ENCODE measurements at regions not wholly inside any gene's neighbourhood (a gene's known extent, or its start where the extent isn't known, plus 50 kb on each side); places are given as distances from the start of the nearest gene placed in this dataset.

DNA sequence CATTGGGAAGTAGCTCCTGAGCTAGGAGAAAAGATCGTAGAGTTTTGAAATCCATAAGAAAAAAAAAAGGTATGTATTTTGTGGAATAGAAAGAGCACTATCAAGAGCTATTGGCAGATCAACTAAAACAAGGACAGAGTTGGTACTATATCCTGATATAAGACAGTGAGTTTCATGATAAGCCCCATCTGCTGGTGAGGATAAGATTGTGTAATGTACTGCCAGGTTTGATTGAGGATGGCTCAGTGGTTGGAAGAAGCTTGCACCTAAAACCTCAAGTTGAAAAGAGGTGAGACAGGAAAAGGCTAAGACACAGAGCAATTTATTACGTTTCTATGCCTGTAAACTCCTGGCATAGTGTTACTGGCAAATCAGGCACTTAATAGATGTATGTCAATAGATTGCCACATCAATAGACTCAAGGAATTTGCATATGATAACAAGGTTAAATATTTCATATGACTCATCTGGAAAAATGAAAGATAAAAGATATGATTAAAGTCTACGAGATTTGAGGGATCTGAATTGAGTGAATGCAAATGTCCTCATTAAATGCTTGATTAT lies 525.6 kb downstream of the FLRT2 start:
- no peak overlapping the region for H3K27ac ChIP-seq
- no peaks in the 10 kb centered on the region for H3K27me3 ChIP-seq (ENCODE audit: insufficient read depth, low read depth)
- H3K9ac ChIP-seq, result no peak overlapping the region
- no peak overlapping the region for H3K4me2 ChIP-seq
- H4K20me1 ChIP-seq (ENCODE audit: insufficient read depth), result no peaks in the 10 kb centered on the region
- TF ChIP-seq, protein P1, sequence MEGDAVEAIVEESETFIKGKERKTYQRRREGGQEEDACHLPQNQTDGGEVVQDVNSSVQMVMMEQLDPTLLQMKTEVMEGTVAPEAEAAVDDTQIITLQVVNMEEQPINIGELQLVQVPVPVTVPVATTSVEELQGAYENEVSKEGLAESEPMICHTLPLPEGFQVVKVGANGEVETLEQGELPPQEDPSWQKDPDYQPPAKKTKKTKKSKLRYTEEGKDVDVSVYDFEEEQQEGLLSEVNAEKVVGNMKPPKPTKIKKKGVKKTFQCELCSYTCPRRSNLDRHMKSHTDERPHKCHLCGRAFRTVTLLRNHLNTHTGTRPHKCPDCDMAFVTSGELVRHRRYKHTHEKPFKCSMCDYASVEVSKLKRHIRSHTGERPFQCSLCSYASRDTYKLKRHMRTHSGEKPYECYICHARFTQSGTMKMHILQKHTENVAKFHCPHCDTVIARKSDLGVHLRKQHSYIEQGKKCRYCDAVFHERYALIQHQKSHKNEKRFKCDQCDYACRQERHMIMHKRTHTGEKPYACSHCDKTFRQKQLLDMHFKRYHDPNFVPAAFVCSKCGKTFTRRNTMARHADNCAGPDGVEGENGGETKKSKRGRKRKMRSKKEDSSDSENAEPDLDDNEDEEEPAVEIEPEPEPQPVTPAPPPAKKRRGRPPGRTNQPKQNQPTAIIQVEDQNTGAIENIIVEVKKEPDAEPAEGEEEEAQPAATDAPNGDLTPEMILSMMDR (conservative IDR thresholded peaks at IDR 0.05; ENCODE audit: low read depth, low read length), result no peak
- no peaks in the 10 kb centered on the region for H3K79me2 ChIP-seq (ENCODE audit: insufficient read depth, low read depth)
- H3K36me3 ChIP-seq (ENCODE audit: insufficient read depth), result no peaks in the 10 kb centered on the region
- peaks cover 43% of the 10 kb centered on the region for H3K4me1 ChIP-seq (ENCODE audit: low read depth, poor library complexity, severe bottlenecking)
- H3K4me3 ChIP-seq (IDR thresholded peaks at IDR 0.05; ENCODE audit: insufficient read depth, low read depth, low read length), result no peak overlapping the region
- H2AFZ ChIP-seq (ENCODE audit: low read depth), result no peak overlapping the region

DNA sequence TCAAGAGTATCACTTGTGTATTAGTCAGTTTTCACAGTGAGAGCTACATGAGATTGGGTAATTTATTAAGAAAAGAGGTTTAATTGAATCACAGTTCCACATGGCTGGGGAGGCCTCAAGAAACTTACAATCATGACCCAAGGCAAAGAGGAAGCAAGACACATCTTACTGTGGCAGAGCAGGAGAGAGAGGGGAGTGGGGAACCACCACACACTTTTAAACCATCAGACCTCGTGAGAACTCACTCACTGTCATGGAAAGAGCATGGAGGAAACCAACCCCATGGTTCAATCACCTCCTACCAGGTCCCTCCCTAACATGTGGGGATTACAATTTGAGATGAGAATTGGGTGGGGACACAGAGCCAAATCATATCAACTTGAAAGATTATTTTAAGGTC lies 522.9 kb downstream of the FLRT2 start:
- no peak overlapping the region for H2AFZ ChIP-seq (ENCODE audit: low read depth)
- H3K27me3 ChIP-seq (ENCODE audit: insufficient read depth, low read depth), result no peaks in the 10 kb centered on the region
- no peak overlapping the region for H3K27ac ChIP-seq
- no peak overlapping the region for H3K4me2 ChIP-seq
- TF ChIP-seq, protein P1 (conservative IDR thresholded peaks at IDR 0.05; ENCODE audit: low read depth, low read length), result no peak
- H3K36me3 ChIP-seq (ENCODE audit: insufficient read depth), result no peaks in the 10 kb centered on the region
- no peak overlapping the region for H3K9ac ChIP-seq
- H3K4me1 ChIP-seq (ENCODE audit: low read depth, poor library complexity, severe bottlenecking), result peaks cover 49% of the 10 kb centered on the region
- H3K4me3 ChIP-seq (IDR thresholded peaks at IDR 0.05; ENCODE audit: insufficient read depth, low read depth, low read length), result no peak overlapping the region
- H3K79me2 ChIP-seq (ENCODE audit: insufficient read depth, low read depth), result no peaks in the 10 kb centered on the region
- no peaks in the 10 kb centered on the region for H4K20me1 ChIP-seq (ENCODE audit: insufficient read depth)

DNA sequence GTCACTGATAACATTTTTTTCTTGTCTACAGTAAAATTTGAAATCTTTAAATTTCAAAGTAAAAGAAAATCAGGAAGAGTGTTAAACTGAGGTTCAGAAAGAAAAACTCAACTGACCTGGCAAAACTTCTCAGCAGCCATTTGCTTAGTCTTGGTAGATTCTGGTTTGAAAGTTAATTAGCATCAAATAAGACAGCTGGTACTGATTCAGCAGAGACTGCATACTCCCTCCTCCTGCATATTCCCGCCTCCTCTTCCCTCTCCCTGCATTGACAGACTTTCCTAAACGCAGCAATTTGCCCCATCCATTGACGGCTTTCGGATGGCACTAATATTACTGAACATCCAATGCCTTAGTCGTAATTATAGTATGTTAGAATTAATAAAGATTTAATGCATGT lies 520.8 kb downstream of the FLRT2 start:
- Histone ChIP-seq H3K9ac (no peak overlapping the region), H3K79me2 (ENCODE audit: insufficient read depth, low read depth) (no peaks in the 10 kb centered on the region), H3K27ac (peak overlapping the region; percentile 38; the same call in 1 of the 2 replicates), H3K27me3 (ENCODE audit: insufficient read depth, low read depth) (no peaks in the 10 kb centered on the region), H3K4me3 (IDR thresholded peaks at IDR 0.05; ENCODE audit: insufficient read depth, low read depth, low read length) (no peak overlapping the region), H3K4me2 (peak overlapping the region; percentile 36), H3K4me1 (ENCODE audit: low read depth, poor library complexity, severe bottlenecking) (peaks cover 43% of the 10 kb centered on the region), H4K20me1 (ENCODE audit: insufficient read depth) (no peaks in the 10 kb centered on the region), H3K36me3 (ENCODE audit: insufficient read depth) (no peaks in the 10 kb centered on the region), H2AFZ (ENCODE audit: low read depth) (no peak overlapping the region)
- TF ChIP-seq, protein P1 (conservative IDR thresholded peaks at IDR 0.05; ENCODE audit: low read depth, low read length), result no peak

DNA sequence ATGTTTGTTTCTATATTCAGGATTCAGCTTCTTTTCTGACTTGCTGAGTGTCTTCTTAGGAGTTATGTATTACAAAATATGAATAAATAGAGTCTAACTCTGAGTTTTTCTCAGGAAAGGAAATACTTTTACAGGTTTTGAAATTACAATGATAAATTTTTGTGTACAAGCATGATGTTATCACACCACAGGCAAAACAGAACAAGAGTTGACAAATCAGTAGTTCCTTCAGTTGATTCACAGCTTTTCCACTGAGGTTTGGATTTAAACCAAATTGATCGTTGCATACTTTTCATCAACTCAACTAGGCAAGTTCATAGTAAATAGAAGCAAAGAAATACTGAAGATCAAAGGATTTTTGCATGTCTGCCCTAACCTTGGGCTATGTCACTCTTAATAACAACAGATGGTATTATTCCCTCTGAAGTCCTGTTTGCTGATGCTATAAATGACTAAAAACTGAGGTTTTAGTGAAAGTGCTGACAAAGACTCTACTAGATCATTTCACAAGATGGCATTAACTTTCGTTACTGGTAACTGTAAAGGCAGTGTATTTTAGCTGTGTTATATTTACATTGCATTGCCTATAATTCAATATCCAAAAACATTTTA lies 520.2 kb downstream of the FLRT2 start:
- no peak overlapping the region for H2AFZ ChIP-seq (ENCODE audit: low read depth)
- TF ChIP-seq, protein P1 (conservative IDR thresholded peaks at IDR 0.05; ENCODE audit: low read depth, low read length), result no peak
- no peaks in the 10 kb centered on the region for H3K36me3 ChIP-seq (ENCODE audit: insufficient read depth)
- peak overlapping the region; percentile 38; the same call in 1 of the 2 replicates for H3K27ac ChIP-seq
- no peaks in the 10 kb centered on the region for H4K20me1 ChIP-seq (ENCODE audit: insufficient read depth)
- peaks cover 41% of the 10 kb centered on the region for H3K4me1 ChIP-seq (ENCODE audit: low read depth, poor library complexity, severe bottlenecking)
- H3K4me3 ChIP-seq (IDR thresholded peaks at IDR 0.05; ENCODE audit: insufficient read depth, low read depth, low read length), result no peak overlapping the region
- no peak overlapping the region for H3K9ac ChIP-seq
- no peaks in the 10 kb centered on the region for H3K27me3 ChIP-seq (ENCODE audit: insufficient read depth, low read depth)
- no peaks in the 10 kb centered on the region for H3K79me2 ChIP-seq (ENCODE audit: insufficient read depth, low read depth)
- H3K4me2 ChIP-seq, result peak overlapping the region; percentile 36

Measured in KMS-11 (cell line).